ENCODE measurements at regions not wholly inside any gene's neighbourhood (a gene's known extent, or its start where the extent isn't known, plus 50 kb on each side); places are given as distances from the start of the nearest gene placed in this dataset.

DNA sequence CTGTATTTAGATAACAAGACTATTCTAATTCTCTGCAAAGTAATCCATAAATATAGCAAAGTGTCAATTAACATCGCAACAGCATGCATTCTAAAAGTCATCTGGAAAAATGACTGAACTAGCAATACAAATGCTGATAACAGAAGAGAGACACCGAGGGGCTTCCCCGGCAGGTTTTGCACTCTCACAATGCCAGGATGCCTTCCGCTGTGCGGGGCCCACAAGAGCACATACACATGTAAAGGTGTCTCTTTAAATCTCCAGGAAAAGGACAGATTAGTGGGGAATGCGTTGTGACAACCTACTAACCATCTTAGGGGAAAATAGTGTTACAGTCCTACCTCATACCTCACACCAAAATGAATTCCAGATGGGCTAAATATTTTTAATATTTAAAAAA, 86.9 kb downstream of the CXCL12 start:
- Histone ChIP-seq H3K9me3 (no peaks in the 10 kb centered on the region), H3K4me2 (no peak overlapping the region), H3K4me1 (peaks cover 20% of the 10 kb centered on the region), H3K27ac (no peak overlapping the region), H3K4me3 (no peak overlapping the region)
- FAIRE-seq (no peak), ATAC-seq (no peak), DNase-seq (ENCODE audit: low read depth in 1 of 2, low spot score in 1 of 2) (no peak)
- 46% methylated on average over 6 of the region's 6 CpGs for WGBS (ENCODE audit: missing lambda C conversion rate)
- POLR2A ChIA-PET = no interaction called here
- CTCF ChIA-PET = no interaction called here
- no peak for TF ChIP-seq JUNB (IDR thresholded peaks at IDR 0.05)
- TF ChIP-seq HEYL (CRISPR knock-in tag; IDR thresholded peaks at IDR 0.05) = no peak
- no peak for TF ChIP-seq MAFK (IDR thresholded peaks at IDR 0.05; ENCODE audit: partially characterized antibody)
- no peak for TF ChIP-seq FOSB (CRISPR knock-in tag; IDR thresholded peaks at IDR 0.05)
- TF ChIP-seq, protein P1, sequence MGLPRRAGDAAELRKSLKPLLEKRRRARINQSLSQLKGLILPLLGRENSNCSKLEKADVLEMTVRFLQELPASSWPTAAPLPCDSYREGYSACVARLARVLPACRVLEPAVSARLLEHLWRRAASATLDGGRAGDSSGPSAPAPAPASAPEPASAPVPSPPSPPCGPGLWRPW (IDR thresholded peaks at IDR 0.05) = no peak
- TF ChIP-seq, protein P2, sequence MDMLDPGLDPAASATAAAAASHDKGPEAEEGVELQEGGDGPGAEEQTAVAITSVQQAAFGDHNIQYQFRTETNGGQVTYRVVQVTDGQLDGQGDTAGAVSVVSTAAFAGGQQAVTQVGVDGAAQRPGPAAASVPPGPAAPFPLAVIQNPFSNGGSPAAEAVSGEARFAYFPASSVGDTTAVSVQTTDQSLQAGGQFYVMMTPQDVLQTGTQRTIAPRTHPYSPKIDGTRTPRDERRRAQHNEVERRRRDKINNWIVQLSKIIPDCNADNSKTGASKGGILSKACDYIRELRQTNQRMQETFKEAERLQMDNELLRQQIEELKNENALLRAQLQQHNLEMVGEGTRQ (IDR thresholded peaks at IDR 0.05) = no peak
- no peak for TF ChIP-seq NFE2L2 (conservative IDR thresholded peaks at IDR 0.05; ENCODE audit: low read length)
- TF ChIP-seq MAZ (IDR thresholded peaks at IDR 0.05; ENCODE audit: borderline replicate concordance, low read depth, low read length) = no peak
- TF ChIP-seq, protein P3, sequence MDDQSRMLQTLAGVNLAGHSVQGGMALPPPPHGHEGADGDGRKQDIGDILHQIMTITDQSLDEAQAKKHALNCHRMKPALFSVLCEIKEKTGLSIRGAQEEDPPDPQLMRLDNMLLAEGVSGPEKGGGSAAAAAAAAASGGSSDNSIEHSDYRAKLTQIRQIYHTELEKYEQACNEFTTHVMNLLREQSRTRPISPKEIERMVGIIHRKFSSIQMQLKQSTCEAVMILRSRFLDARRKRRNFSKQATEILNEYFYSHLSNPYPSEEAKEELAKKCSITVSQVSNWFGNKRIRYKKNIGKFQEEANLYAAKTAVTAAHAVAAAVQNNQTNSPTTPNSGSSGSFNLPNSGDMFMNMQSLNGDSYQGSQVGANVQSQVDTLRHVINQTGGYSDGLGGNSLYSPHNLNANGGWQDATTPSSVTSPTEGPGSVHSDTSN (IDR thresholded peaks at IDR 0.05) = no peak
- no peak for TF ChIP-seq CBX2 (IDR thresholded peaks at IDR 0.05; ENCODE audit: borderline replicate concordance, low read depth)
- TF ChIP-seq TFCP2L1 (CRISPR knock-in tag; IDR thresholded peaks at IDR 0.05) = no peak
- no peak for TF ChIP-seq RCOR1 (IDR thresholded peaks at IDR 0.05; ENCODE audit: low read depth, low read length)
- no peak for TF ChIP-seq GATA3 (IDR thresholded peaks at IDR 0.05; ENCODE audit: borderline replicate concordance)
- no peak for TF ChIP-seq POLR2AphosphoS2 (conservative IDR thresholded peaks at IDR 0.05; ENCODE audit: low read length)
- no peak for TF ChIP-seq MYC (IDR thresholded peaks at IDR 0.05; ENCODE audit: borderline replicate concordance, low read length)
- no peak for TF ChIP-seq ZC3H11A (IDR thresholded peaks at IDR 0.05)
- TF ChIP-seq, protein P4, sequence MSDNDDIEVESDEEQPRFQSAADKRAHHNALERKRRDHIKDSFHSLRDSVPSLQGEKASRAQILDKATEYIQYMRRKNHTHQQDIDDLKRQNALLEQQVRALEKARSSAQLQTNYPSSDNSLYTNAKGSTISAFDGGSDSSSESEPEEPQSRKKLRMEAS (IDR thresholded peaks at IDR 0.05) = no peak

DNA sequence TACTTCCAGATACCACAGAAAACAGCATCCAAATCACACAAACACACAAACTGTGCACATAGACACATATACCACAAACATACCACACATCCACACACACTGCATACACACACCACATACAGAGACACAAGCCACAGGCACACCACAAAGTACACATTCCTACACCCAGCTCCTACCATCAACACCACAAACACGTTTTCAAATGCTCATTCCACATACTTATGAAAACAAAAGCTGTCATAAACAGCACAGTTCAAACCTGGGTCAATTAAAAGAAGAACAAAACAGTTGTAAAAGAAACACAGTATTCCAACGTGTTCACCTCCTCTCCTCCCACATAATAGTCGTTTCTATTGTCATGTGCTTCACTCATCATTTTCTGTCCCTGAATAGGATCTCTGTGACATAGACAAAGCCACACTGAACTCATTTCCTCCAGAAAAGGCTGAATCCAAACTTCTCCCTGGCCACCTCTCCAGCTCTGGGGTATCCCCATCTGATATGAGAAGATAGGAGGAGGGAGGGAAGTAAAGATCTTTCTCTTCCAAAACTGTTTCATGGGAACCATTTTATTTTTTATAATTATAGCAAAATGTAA, 89.2 kb downstream of the CXCL12 start:
- FAIRE-seq (no peak), ATAC-seq (no peak), DNase-seq (ENCODE audit: low read depth in 1 of 2, low spot score in 1 of 2) (no peak)
- H3K4me3 ChIP-seq = no peak overlapping the region
- ChIA-PET CTCF (no interaction called here), POLR2A (no interaction called here)
- peaks cover 6% of the 10 kb centered on the region; the same call in 2 of the 3 replicates for H3K4me1 ChIP-seq
- WGBS (ENCODE audit: missing lambda C conversion rate) = 4% methylated on average over 3 of the region's 3 CpGs
- no peak overlapping the region for H3K27ac ChIP-seq
- no peaks in the 10 kb centered on the region for H3K9me3 ChIP-seq
- H3K4me2 ChIP-seq = no peak overlapping the region
- TF ChIP-seq EP300 (IDR thresholded peaks at IDR 0.05) (no peak), RNF2 (IDR thresholded peaks at IDR 0.05; ENCODE audit: borderline replicate concordance, low read depth) (no peak)

DNA sequence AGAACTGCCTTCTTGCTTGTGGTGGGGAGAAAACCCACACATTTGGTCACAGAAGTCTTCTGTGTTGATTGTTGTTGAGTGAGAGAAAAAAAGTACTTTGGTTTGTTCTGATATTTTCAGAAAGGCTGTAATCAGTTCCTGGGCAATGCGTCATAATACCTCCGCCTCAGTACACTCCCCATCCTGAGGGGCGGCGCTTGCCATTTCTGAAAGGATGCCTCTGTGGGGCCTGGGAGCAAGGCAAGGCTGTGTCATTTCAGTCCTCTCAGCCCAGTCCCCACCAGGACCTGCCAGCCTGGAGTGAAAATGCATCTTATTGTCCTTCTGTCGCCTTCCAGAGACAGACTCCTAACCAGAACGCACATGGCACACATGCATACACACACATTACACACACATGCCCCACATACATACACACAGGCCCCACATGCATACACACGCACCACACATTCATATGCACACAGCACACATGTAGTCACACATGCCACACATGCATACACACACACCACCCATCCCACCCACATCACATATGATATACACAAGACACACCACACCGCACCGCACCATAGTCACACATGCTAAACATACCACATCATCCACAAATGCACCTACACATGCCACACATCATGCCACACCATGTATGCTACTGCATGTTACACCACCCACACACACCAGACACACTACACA, 90.0 kb downstream of the CXCL12 start:
- Histone ChIP-seq H3K4me1 (no peaks in the 10 kb centered on the region), H3K27ac (no peak overlapping the region), H3K4me3 (no peak overlapping the region), H3K9me3 (no peaks in the 10 kb centered on the region), H3K4me2 (no peak overlapping the region)
- CTCF ChIA-PET = interaction anchor here (0.9 kb wide), 1 partner anchor 136 kb away, joined by 3 read pairs; no protein-coding TSS in a partner anchor
- TF ChIP-seq, protein P5, sequence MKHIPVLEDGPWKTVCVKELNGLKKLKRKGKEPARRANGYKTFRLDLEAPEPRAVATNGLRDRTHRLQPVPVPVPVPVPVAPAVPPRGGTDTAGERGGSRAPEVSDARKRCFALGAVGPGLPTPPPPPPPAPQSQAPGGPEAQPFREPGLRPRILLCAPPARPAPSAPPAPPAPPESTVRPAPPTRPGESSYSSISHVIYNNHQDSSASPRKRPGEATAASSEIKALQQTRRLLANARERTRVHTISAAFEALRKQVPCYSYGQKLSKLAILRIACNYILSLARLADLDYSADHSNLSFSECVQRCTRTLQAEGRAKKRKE (CRISPR knock-in tag; IDR thresholded peaks at IDR 0.05; ENCODE audit: low read depth) = no peak
- TF ChIP-seq JUNB (IDR thresholded peaks at IDR 0.05) = no peak
- TF ChIP-seq MYC (IDR thresholded peaks at IDR 0.05; ENCODE audit: borderline replicate concordance, low read length) = no peak
- TF ChIP-seq, protein P6, sequence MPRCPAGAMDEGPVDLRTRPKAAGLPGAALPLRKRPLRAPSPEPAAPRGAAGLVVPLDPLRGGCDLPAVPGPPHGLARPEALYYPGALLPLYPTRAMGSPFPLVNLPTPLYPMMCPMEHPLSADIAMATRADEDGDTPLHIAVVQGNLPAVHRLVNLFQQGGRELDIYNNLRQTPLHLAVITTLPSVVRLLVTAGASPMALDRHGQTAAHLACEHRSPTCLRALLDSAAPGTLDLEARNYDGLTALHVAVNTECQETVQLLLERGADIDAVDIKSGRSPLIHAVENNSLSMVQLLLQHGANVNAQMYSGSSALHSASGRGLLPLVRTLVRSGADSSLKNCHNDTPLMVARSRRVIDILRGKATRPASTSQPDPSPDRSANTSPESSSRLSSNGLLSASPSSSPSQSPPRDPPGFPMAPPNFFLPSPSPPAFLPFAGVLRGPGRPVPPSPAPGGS (IDR thresholded peaks at IDR 0.05) = no peak
- no peak for TF ChIP-seq RCOR1 (IDR thresholded peaks at IDR 0.05; ENCODE audit: low read depth, low read length)
- no peak for TF ChIP-seq FOXS1 (CRISPR knock-in tag; IDR thresholded peaks at IDR 0.05)
- TF ChIP-seq CHD4 (IDR thresholded peaks at IDR 0.05; ENCODE audit: borderline replicate concordance) = no peak
- 77% methylated on average over 9 of the region's 9 CpGs for WGBS (ENCODE audit: missing lambda C conversion rate)
- no peak for DNase-seq (ENCODE audit: low read depth in 1 of 2, low spot score in 1 of 2)
- ATAC-seq = no peak
- no peak for FAIRE-seq
- POLR2A ChIA-PET = no interaction called here
